ENCODE measurements at regions not wholly inside any gene's neighbourhood (a gene's known extent, or its start where the extent isn't known, plus 50 kb on each side); places are given as distances from the start of the nearest gene placed in this dataset.

DNA sequence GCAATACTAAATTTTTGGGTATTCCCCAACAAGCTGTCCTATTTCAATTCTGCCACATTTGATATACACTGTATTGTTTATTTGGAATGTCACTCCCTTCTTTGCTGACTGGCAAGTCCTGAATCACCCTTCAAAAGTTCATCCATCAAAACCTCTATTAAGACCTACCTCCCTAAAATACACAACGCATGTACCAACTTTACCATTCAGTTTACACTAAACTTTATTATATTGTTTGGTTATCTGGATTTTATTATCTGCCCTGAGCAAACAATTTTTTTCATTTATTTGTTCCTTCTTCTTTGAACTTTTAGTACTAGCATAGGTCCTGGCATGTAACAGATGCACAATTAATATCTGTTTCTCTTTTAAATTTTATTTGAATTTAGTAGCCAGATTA, 958.2 kb upstream of the ADGRB3 start:
- Histone ChIP-seq H3K4me1 (ENCODE audit: control insufficient read depth, insufficient read depth, low read length) (no peaks in the 10 kb centered on the region), H4K20me1 (ENCODE audit: control insufficient read depth, insufficient read depth) (no peaks in the 10 kb centered on the region), H3K36me3 (ENCODE audit: control insufficient read depth in 2 of 2, insufficient read depth in 2 of 2, low read length in 1 of 2) (no peaks in the 10 kb centered on the region), H3K27me3 (replicated peaks in 1 of 2; ENCODE audit: control insufficient read depth in 2 of 2, insufficient read depth in 2 of 2, low read length in 1 of 2) (no peaks in the 10 kb centered on the region), H3K27ac (ENCODE audit: control insufficient read depth, insufficient read depth) (no peak overlapping the region), H3K79me2 (ENCODE audit: control insufficient read depth, insufficient read depth, low read length) (no peaks in the 10 kb centered on the region), H2AFZ (ENCODE audit: control insufficient read depth, low read depth, low read length) (no peak overlapping the region), H3K4me3 (no peak overlapping the region), H3K9me3 (replicated peaks; ENCODE audit: control insufficient read depth, insufficient read depth, low read length) (no peaks in the 10 kb centered on the region), H3K4me2 (ENCODE audit: control insufficient read depth, insufficient read depth) (no peak overlapping the region), H3K9ac (ENCODE audit: control insufficient read depth, insufficient read depth, low read length) (no peak overlapping the region)
- WGBS (ENCODE audit: insufficient coverage, insufficient replicate concordance, low lambda C conversion rate, missing lambda C conversion rate): 5% methylated on average over 1 of the region's 1 CpG
- ATAC-seq (no peak), DNase-seq (ENCODE audit: low read depth, low spot score) (no peak), FAIRE-seq (no peak)
- in situ Hi-C loops (cut with MboI) (no loop called here), intact Hi-C loops (cut with micrococcal nuclease; ENCODE audit: unreplicated experiment) (no loop called here)
- POLR2A ChIA-PET: no interaction called here
- RAD21 ChIA-PET (ENCODE audit: unreplicated experiment): no interaction called here
- no TSS peak for BruUV-seq (replicated peaks)
- no peak for TF ChIP-seq EZH2 (IDR thresholded peaks at IDR 0.05; ENCODE audit: borderline replicate concordance, control insufficient read depth, low read depth, low read length)
- TF ChIP-seq NFYB (IDR thresholded peaks at IDR 0.05; ENCODE audit: insufficient read depth, low read depth, low read length): no peak
- no peak for TF ChIP-seq KLF5 (IDR thresholded peaks at IDR 0.05; ENCODE audit: partially characterized antibody)
- TF ChIP-seq CREM (IDR thresholded peaks at IDR 0.05; ENCODE audit: low read depth): no peak
- no peak for TF ChIP-seq SMAD1 (IDR thresholded peaks at IDR 0.05; ENCODE audit: low read depth, partially characterized antibody)
- SMC1A ChIA-PET (ENCODE audit: uncharacterized antibody, unreplicated experiment): interaction anchor here (0.7 kb wide), 1 partner anchor 546 kb away, joined by 3 read pairs; no protein-coding TSS in a partner anchor
- CTCF ChIA-PET: no interaction called here

DNA sequence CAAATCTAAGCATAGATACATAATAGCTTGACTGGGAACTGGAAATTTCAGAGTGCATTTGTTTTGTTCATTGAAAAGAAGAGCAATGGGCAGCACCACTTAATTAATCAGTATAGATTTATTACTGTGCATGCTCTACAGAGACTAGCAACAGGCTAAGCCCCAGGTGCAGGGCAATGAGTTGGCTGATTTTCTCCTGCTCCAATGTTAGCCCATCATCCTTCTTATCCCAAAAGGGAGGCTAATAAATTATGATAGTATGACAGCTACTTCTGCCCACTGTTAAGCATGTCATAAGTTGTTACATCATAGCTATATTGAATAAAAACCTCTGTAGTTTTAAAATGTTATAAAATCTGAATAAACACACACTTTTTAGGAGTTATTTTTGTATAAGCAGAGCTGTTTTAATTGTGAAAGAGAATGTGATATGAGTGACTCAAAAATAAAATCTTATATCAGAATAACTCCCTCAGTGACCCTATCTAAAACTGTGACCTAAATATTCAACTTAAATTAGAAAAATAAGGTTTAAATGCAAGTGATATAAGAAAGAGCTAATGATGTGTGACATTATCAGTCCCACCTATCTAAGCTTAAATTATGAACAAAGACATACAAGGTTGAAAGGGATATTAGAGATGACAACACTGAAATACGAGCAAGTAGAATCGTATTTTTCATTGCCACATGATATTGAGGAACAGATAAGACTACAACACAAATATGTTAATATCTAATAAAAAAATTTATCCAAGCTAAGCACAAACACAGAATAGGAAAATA, 967.3 kb upstream of the ADGRB3 start:
- POLR2A ChIA-PET: interaction anchor here (0.5 kb wide), 1 partner anchor 12 kb away, joined by 3 read pairs; no protein-coding TSS in a partner anchor
- Histone ChIP-seq H4K20me1 (ENCODE audit: control insufficient read depth, insufficient read depth) (no peaks in the 10 kb centered on the region), H3K79me2 (ENCODE audit: control insufficient read depth, insufficient read depth, low read length) (no peaks in the 10 kb centered on the region), H3K9ac (ENCODE audit: control insufficient read depth, insufficient read depth, low read length) (no peak overlapping the region), H3K27ac (ENCODE audit: control insufficient read depth, insufficient read depth) (no peak overlapping the region), H3K27me3 (replicated peaks in 1 of 2; ENCODE audit: control insufficient read depth in 2 of 2, insufficient read depth in 2 of 2, low read length in 1 of 2) (no peaks in the 10 kb centered on the region), H3K36me3 (ENCODE audit: control insufficient read depth in 2 of 2, insufficient read depth in 2 of 2, low read length in 1 of 2) (no peaks in the 10 kb centered on the region), H2AFZ (ENCODE audit: control insufficient read depth, low read depth, low read length) (no peak overlapping the region), H3K4me2 (ENCODE audit: control insufficient read depth, insufficient read depth) (no peak overlapping the region), H3K9me3 (replicated peaks; ENCODE audit: control insufficient read depth, insufficient read depth, low read length) (no peaks in the 10 kb centered on the region), H3K4me1 (ENCODE audit: control insufficient read depth, insufficient read depth, low read length) (no peaks in the 10 kb centered on the region), H3K4me3 (no peak overlapping the region)
- BruUV-seq (replicated peaks): no TSS peak
- CTCF ChIA-PET: interaction anchor here (0.7 to 1.0 kb wide), 2 partner anchors 11 to 23 kb away, joined by 3 read pairs; no protein-coding TSS in a partner anchor
- SMC1A ChIA-PET (ENCODE audit: uncharacterized antibody, unreplicated experiment): interaction anchor here (0.5 to 0.9 kb wide), 2 partner anchors 15 to 662 kb away, joined by 3 read pairs; no protein-coding TSS in a partner anchor
- DNase-seq (ENCODE audit: low read depth, low spot score) (no peak), ATAC-seq (no peak), FAIRE-seq (no peak)
- RAD21 ChIA-PET (ENCODE audit: unreplicated experiment): no interaction called here
- intact Hi-C loops (cut with micrococcal nuclease; ENCODE audit: unreplicated experiment) (no loop called here), in situ Hi-C loops (cut with MboI) (no loop called here)
- 37% methylated on average over 2 of the region's 2 CpGs for WGBS (ENCODE audit: insufficient coverage, insufficient replicate concordance, low lambda C conversion rate, missing lambda C conversion rate)
- TF ChIP-seq CBFB (IDR thresholded peaks at IDR 0.05; ENCODE audit: low read depth) (no peak), SIN3A (IDR thresholded peaks at IDR 0.05; ENCODE audit: low read depth, low read length) (no peak), HDAC2 (IDR thresholded peaks at IDR 0.05) (no peak)
- TF ChIP-seq, protein P1, sequence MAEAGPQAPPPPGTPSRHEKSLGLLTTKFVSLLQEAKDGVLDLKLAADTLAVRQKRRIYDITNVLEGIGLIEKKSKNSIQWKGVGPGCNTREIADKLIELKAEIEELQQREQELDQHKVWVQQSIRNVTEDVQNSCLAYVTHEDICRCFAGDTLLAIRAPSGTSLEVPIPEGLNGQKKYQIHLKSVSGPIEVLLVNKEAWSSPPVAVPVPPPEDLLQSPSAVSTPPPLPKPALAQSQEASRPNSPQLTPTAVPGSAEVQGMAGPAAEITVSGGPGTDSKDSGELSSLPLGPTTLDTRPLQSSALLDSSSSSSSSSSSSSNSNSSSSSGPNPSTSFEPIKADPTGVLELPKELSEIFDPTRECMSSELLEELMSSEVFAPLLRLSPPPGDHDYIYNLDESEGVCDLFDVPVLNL (IDR thresholded peaks at IDR 0.05; ENCODE audit: low read depth, low read length): no peak
- TF ChIP-seq, protein P2, sequence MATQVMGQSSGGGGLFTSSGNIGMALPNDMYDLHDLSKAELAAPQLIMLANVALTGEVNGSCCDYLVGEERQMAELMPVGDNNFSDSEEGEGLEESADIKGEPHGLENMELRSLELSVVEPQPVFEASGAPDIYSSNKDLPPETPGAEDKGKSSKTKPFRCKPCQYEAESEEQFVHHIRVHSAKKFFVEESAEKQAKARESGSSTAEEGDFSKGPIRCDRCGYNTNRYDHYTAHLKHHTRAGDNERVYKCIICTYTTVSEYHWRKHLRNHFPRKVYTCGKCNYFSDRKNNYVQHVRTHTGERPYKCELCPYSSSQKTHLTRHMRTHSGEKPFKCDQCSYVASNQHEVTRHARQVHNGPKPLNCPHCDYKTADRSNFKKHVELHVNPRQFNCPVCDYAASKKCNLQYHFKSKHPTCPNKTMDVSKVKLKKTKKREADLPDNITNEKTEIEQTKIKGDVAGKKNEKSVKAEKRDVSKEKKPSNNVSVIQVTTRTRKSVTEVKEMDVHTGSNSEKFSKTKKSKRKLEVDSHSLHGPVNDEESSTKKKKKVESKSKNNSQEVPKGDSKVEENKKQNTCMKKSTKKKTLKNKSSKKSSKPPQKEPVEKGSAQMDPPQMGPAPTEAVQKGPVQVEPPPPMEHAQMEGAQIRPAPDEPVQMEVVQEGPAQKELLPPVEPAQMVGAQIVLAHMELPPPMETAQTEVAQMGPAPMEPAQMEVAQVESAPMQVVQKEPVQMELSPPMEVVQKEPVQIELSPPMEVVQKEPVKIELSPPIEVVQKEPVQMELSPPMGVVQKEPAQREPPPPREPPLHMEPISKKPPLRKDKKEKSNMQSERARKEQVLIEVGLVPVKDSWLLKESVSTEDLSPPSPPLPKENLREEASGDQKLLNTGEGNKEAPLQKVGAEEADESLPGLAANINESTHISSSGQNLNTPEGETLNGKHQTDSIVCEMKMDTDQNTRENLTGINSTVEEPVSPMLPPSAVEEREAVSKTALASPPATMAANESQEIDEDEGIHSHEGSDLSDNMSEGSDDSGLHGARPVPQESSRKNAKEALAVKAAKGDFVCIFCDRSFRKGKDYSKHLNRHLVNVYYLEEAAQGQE (IDR thresholded peaks at IDR 0.05; ENCODE audit: low read depth, low read length): no peak
